HG02610 (cell line): ENCODE measurements at regions not wholly inside any gene's neighbourhood (a gene's known extent, or its start where the extent isn't known, plus 50 kb on each side); places are given as distances from the start of the nearest gene placed in this dataset.
"Not testable (repeated sequence)": the region's sequence is repeated elsewhere in the genome, so short reads cannot be mapped to it uniquely, and the experiment has no call there.

Experiments used
- ATAC-seq: cut with Tn5 transposase; IDR thresholded peaks from one replicate; pipeline ENCODE4 v1.9.1; 2021; ENCODE audit warnings: mild to moderate bottlenecking, moderate library complexity; ENCODE audit not compliant: unreplicated experiment

DNA sequence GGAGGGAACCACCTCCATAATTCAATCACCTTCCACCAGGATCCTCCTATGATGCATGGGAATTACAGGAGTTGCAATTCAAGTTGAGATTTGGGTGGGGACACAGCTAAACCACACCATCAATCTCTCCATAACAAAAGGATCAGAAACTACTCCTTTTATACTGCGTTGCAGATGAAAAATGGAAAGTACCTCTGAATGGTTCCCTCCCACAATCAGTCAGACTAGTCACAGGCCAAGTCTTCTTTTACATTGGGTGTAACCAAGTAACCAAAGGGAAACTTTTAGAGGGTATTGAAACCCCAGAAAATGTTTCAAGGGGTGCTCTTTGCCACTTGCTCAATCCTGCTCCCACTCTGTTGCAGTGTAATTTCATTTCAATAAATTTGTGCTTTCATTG lies 504.3 kb upstream of the CNTN3 start:
- no peak for ATAC-seq

DNA sequence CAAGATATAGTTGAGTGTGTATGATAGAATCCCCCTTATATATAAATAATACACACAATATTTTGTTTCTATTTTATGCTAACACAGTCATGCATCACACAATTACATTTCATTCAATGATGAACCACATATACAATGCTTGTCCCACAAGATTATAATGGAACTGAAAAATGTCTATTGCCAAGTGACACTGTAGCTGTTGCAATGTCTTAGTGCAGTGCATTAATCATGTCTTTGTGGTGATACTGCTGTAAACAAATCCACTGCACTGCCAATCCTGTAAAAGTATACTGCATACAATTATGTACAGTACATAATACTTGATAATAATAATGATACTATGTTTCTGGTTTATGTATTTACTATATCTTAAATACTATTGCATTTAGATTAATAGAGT lies 512.1 kb upstream of the CNTN3 start:
- ATAC-seq, result no peak

DNA sequence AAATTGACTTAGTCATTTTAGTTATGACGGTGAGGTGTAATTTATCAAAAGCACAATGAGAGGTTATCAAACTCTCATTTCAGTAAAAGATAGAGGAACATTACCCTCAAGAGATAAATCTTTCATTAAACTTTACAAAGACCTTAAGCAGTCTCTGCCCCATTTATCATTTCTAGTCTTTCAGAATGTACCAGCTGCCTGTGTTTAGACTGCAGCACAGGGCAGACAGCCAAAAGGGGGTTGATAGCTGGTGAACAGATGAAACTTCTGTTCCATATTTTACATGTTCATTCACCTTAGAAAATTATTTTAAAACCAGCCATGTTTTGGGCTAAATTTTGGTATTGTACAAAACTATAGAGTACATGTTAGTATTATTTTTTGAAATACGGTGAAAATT lies 514.6 kb upstream of the CNTN3 start:
- ATAC-seq, result no peak

DNA sequence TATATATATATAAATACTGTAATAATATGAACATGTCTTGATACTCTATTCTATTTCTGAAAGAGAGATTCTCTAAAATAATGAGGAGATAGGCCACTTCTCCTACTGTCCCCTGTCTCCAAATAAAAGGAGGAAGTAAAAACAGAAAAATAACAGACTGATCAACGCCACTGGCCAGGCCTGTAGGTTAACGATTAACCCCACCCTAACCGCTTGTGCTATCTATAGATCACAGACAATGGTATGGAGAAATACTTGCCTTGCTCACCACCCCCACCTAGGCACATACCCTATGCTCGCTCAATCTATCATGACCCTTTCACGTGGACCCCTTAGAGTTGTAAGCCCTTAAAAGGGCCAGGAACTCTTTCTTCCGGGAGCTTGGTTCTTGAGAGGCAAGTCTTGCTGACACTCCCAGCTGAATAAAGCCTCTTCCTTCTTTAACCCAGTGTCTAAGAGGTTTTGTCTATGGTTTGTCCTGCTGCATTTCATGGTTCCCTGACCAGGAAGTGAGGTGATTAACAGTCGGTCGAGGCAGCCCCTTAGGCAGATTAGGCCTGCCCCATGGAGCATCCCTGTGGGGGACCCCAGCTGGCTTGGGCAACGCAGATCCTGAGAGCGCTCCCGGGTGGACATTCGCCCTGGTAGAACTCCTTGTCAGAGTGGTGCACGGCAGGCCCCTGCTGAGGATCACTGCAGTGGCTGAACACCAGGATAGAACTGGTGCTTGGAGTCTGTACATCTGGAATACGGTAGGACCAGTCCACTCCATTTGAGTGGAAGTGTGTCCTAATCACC lies 521.8 kb upstream of the CNTN3 start:
- no peak for ATAC-seq

DNA sequence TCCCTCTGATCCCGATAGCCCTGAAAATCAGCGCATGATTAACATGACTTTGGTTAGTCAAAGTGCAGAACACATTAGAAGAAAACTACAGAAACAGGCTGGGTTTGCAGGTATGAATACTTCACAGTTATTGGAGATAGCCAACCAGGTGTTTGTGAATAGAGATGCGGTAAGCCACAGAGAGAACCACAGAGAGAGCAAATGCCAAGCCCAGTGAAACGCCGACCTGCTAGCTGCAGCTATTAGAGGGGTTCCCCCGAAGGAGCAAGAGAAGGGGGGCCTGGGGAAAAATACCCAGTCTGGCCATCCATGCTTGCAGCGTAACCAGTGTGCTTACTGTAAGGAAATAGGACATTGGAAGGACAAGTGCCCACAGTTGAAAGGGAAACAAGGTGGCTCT lies 523.9 kb upstream of the CNTN3 start:
- ATAC-seq, result no peak

DNA sequence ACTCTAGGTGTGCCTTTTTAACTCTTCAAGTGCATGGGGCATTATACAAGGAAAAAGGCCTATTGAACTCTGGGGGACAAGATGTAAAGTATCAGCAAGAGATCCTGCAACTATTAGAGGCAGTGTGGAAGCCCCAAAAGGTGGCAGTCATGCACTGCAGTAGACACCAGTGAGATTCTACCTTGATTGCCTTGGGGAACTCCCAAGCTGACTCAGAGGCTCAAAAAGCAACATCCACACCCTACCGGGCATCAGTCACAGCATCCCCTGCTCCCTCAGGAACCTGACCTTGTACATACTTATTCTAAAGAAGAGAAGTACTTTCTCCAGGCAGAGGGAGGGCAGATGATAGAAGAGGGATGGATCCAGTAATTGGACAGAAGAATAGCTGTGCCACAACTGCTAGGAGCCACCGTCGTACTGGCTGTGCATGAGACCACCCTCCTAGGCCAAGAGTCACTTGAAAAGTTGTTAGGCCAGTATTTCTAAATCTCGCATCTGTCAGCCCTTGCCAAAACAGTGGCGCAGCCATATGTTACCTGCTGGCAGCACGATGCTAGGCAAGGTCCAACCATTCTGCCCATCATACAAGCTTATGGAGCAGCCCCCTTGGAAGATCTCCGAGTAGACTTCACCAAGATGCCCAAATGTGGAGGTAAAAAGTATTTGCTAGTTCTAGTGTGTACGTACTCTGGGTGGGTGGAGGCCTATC lies 523.1 kb upstream of the FRG2C start:
- no peak for ATAC-seq

DNA sequence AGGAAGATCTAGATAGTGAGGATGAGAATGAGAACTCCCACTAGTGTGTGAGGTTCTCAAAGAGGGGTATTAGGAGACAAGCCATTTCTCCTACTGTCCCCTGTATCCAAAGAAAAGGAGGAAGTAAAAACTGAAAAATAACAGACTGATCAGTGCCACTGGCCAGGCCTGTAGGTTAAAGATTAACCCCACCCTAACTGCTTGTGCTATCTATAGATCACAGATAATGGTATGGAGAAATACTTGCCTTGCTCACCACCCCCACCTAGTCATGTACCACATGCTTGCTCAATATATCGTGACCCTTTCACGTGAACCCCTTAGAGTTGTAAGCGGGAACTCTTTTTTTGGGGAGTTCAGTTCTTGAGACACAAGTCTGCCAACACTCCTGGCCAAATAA lies 519.7 kb upstream of the FRG2C start:
- no peak for ATAC-seq

DNA sequence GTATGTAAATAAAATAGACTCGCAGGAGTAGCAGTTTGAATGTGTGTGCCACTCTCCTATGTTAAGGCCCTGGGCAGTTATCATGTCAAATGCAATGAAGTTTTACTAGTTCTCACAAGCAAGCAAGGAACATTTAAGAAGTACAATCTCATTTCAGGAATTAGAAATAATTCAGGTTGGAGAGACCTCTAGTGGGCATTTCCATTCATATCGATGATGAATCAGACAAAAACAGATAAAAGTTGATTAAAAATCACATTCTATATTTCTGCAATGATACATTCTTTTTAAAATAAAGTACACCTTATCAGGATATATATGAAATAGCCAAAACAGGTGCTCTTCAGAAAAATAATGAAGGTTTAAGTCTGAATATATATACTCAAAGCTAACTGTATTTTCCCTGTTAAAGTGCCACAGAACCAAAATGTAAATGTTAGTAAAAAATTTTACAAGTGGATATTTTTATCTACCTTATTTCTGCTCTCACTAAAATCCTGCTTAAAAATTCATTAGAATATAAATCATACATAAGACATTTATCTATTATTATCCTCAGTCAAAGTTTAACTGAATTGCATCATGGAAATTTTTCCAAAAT lies 492.4 kb upstream of the FRG2C start:
- no peak for ATAC-seq

DNA sequence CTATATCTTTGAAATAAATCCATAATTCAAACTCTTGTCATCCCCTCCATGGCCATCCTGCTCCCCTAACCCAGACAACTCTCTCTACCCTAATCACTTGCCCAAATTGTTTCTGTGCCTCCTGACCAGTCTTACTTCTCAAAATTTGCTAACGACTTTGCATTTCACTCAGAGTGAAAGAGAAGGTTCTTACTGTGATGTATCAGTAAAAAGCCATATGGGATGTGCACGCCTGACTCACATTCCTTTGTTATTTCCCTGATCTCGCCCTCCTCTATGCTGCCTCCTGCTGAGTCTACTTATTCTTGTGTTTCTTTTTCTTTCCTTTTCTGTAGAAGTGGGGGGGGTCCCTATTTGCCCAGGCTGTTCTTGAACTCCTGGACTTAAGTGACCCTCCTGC lies 487.2 kb upstream of the FRG2C start:
- ATAC-seq, result no peak

DNA sequence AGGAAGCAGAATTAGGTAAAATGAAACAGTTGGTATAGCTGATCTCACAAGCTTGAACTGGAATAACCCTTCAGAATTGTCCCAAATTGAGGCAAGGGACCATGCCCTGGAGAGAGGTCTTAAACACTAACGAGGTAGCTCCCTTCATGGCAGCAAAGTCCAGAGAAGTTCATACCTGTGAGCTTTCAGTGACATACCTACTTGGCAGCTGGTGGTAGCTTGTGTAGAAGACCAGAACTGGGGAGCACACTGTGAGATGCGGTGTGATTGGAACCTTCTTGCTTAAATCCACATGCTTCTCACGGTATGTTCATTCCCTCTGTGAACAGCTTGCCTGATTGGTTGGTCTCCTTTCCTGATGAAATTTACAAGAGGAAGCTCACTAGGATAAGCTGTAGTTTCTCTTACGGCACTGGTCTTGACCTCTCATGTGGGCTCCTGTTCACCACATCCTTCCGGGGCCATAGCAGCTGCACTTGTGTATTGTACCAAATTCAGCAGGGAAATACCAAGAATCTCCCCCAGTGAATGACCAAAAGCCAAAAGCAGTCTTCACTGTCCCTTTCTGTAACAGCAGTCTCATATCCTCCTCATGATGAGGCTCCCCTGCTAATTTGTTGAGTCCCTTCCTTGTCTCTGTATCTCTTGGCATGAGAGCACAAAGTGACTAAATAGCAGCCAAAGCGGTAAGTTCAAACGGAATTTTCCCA lies 483.7 kb upstream of the FRG2C start:
- ATAC-seq, result no peak

DNA sequence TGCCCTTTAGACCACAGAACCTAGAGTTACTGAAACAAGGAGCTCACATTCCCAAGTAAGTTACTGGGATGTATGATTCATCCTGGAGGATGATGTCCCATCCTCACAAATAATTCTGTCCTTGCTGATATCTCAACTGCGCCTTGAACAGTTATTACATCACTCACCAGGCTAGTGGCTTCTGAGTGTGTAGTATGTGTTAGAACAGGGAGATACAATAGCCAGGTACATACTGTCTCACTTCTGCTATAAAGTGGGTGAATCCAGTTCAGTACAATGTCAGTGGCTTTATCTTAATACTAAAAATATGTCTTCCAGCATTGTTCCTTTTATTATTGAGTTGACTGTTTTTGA lies 483.2 kb upstream of the FRG2C start:
- no peak for ATAC-seq

DNA sequence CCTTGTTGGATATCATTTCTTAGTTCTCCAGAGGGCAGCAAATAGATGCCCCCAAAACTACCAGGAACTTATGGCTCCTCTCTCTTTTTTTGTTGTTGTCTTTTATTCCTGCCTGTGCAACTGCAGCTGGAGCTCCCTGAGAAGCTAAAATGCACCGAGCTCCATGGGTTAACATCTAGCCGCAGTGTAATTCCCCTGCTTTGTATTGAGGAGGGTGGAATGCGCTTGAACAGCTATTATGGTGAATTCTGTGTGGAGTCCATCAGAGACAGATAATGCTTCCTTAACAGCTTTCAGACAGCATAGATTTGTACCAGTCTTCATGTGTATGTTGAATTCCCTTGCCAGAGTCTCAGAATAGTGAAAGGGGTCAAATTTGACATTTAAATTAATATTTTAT lies 475.2 kb upstream of the FRG2C start:
- ATAC-seq, result no peak

DNA sequence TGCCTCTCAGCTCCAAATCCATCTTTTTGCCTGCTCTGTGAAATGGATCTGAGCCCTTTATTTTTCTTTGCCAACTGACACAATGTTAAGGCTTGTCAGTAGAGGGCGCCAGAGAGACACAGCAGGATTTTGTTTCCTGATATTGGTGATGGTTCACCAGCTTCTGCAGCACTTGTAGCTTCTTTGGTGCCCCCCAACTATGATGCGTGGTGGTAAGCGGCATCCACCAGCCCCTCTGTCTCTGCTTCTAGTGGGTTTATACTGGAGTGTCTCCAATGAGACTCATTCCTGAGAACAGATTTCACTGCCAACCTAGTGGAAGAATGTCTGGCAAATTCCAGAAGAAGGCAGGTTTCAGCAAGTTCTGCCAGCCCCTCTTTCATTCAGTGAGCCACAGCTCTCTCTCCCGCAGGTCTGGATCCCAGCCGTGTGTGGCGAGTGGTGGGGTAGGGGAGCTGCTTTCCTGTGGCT lies 471.9 kb upstream of the FRG2C start:
- ATAC-seq, result no peak

DNA sequence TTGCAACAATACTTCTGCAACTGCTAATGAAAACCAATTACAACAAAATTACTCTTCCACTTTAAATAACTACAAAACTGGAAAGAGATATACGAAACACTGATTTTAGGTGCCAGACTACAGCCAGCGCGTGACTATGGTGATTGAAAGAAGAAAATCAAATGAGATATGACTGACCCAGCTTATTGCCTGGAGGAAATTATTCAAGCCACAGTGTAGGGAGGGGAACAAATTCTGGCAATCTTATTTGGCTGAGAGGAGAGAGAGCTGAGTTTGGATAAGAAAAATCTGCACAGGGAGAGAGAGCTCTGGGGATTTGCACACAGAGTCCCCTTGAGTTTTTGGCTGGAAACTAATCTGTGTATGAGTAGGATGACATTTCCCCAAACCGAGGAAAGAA lies 470.3 kb upstream of the FRG2C start:
- no peak for ATAC-seq

DNA sequence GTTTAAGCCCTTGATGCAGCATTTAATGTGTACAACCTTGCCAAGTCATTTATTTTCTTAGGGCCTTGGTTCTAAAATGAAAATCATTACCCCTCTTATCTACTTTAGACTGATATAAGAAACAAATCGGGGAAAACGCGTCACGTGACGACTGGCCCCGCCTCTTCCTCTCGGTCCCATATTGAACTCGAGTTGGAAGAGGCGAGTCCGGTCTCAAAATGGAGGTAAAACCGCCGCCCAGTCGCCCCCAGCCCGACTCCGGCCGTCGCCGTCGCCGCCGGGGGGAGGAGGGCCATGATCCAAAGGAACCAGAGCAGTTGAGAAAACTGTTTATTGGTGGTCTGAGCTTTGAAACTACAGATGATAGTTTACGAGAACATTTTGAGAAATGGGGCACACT lies 449.8 kb upstream of the FRG2C start:
- not testable (repeated sequence) for ATAC-seq

DNA sequence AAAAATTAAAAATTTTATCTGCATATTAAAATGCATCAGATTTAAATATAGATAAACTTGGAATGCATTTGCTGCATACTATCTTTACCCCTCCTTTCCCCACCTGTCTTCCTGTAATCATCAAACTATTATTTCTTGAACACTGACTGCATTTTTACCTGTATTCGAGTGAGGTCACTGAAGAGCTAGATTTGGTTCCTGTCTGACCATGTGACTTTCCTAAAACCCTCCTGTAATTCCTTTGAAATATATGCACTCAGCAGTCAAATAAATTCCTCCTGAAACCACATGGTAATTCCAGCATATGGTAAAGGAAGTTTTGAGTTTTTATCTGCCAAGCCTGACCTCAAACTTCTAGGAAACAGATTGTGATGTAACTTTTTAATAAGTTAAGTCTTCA lies 445.6 kb upstream of the FRG2C start:
- no peak for ATAC-seq

DNA sequence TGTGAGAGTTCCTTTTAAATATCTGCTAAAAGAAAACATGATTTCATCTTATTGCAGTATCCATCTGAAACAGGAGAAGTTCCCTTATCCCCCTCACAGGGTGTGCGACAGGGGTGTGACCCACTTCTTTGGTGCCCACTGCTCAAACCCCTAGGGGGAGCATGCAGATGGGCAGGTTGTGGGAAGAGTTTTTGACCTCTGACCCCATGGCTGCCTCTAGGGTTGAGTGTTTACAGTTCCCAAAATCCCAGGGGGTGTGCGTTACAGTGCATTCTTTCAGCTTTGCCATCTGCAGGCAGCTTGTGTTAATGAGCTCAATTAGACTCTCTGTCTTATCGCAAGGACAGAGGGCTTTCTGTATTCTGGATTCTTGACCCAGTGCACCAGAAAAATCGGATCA lies 443.2 kb upstream of the FRG2C start:
- no peak for ATAC-seq

DNA sequence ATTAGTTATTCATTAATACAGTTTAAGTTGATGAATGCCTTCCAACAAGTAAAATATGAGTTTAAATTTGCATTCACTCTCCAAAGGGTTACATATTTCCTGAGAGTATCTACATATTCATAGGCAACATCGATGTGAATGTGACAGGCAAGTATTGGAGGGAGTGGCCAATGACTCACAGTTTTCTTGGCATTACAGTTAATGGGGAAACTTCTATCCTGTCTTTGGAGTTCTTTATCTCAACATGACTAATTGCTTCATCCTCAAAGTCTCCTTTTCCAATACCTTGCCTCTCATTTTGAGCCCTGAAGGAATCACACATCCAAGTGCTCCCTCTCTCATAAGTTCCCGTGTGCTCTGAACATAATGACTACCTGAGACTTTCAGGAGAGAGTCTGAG lies 439.7 kb upstream of the FRG2C start:
- ATAC-seq, result no peak

DNA sequence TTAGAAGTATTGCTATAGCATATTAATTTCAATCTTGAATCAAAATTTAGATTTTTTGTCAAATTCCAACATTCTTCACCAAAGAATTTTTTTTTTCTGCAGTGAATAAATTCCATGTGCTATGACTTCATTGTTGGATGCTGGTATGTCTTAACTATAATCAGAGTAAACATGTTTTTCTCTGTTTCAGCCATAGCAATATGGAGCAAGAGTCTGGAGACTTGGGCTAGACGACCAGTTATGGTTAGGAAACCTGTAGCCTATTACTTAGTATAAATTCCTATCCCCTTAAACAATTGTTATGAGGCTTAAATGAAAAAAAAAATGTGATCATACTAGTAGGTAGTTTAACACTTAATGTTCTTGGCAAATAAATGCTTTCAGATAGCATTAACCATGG lies 431.9 kb upstream of the FRG2C start:
- no peak for ATAC-seq

DNA sequence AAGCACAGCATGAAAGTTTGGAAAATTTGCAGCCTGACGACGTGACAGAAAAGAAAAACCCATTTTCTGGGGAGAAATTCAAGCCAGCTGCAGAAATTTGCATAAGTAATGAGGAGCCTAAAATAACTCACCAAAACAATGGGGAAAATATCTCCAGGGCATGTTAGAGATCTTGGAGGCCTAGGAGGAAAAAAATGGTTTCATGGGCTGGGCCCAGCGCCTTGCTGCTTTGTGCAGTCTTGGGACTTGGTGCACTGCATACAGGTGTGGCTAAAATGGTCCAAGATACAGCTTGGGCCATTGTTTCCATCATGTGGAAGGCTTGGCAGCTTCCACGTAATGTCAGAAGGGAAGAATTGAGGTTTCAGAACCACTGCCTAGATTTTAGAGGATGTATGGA lies 428.5 kb upstream of the FRG2C start:
- no peak for ATAC-seq

DNA sequence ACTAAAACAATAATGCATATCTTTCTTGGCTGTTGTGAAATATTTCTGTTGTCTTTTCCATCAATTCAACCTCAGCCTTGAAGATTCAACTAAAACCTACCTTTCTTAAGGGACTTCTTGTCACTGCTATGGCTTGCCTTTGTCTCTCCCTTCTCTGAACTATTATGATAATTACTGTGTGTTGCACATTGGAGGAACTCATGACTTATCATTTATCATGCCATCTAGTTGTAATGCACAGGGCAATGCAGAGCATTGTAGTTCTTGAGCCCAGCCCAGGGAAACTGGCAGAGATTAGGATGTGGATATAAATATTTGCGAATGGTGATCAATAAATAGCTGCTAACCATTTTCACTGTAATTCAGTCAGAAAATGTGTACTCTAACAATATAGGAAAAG lies 427.1 kb upstream of the FRG2C start:
- no peak for ATAC-seq

DNA sequence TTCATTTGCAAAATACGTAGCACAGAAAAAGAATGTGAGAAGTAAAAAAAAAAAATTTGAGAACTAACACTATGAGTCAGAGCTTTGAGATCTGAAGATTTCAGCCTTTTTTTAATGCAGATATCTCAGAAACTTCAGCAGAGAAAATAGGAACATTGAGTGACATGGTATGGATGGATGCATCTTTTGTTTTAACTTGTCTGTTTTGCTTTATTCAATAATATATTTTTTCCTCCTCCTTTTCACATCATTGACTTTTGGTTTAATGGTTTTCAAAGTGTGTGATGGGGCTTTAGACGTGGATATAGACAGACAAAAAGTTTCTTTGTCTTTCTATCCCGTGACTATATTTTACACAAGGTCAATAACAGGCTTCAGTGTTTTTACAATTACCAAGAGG lies 426.7 kb upstream of the FRG2C start:
- no peak for ATAC-seq
